ENCODE measurements at regions not wholly inside any gene's neighbourhood (a gene's known extent, or its start where the extent isn't known, plus 50 kb on each side); places are given as distances from the start of the nearest gene placed in this dataset.

- Histone ChIP-seq H3K4me2 (ENCODE audit: extremely low read depth, insufficient read depth, low read length) (no peak overlapping the region), H3K4me3 (replicated peaks in 1 of 4; ENCODE audit: control extremely low read depth in 1 of 4, insufficient read depth in 1 of 4, low read depth in 3 of 4, low read length in 4 of 4) (no peak overlapping the region), H3K27ac (ENCODE audit: insufficient read depth, low read length) (no peak overlapping the region), H3K9me3 (ENCODE audit: control insufficient read depth, insufficient read depth, low read depth, low read length) (no peaks in the 10 kb centered on the region), H2AFZ (ENCODE audit: low read length) (no peak overlapping the region), H3K9ac (ENCODE audit: insufficient read depth, low read length) (no peak overlapping the region), H3K79me2 (ENCODE audit: control insufficient read depth, insufficient read depth, low read length) (no peaks in the 10 kb centered on the region), H4K20me1 (ENCODE audit: control insufficient read depth, extremely low read depth, insufficient read depth, low read length) (no peaks in the 10 kb centered on the region), H3K36me3 (ENCODE audit: control insufficient read depth, insufficient read depth, low read length) (no peaks in the 10 kb centered on the region), H3K4me1 (ENCODE audit: control insufficient read depth, extremely low read depth, insufficient read depth, low read length) (peaks cover 30% of the 10 kb centered on the region), H3K27me3 (ENCODE audit: control insufficient read depth, insufficient read depth, low read length) (no peaks in the 10 kb centered on the region)
- no peak for DNase-seq (ENCODE audit: low read depth in 2 of 2)
- TF ChIP-seq CTCF (conservative IDR thresholded peaks at IDR 0.05 in 1 of 2, IDR thresholded peaks at IDR 0.05 in 1 of 2; ENCODE audit: low read depth in 1 of 2, low read length in 2 of 2): no peak
- no peak for TF ChIP-seq EZH2 (IDR thresholded peaks at IDR 0.05; ENCODE audit: low read length, missing control alignments)
These were observed 50.6 kb upstream of the SMNDC1 start for GRCh38 chr10:110355141-110355831.

GRCh38 chr10:110355922-110356627, 51.4 kb upstream of the SMNDC1 start:
- H3K4me2 ChIP-seq (ENCODE audit: extremely low read depth, insufficient read depth, low read length): no peak overlapping the region
- no peak overlapping the region for H2AFZ ChIP-seq (ENCODE audit: low read length)
- no peak overlapping the region for H3K4me3 ChIP-seq (replicated peaks in 1 of 4; ENCODE audit: control extremely low read depth in 1 of 4, insufficient read depth in 1 of 4, low read depth in 3 of 4, low read length in 4 of 4)
- H3K9ac ChIP-seq (ENCODE audit: insufficient read depth, low read length): no peak overlapping the region
- DNase-seq (ENCODE audit: low read depth in 2 of 2): no peak
- no peaks in the 10 kb centered on the region for H3K27me3 ChIP-seq (ENCODE audit: control insufficient read depth, insufficient read depth, low read length)
- H3K36me3 ChIP-seq (ENCODE audit: control insufficient read depth, insufficient read depth, low read length): no peaks in the 10 kb centered on the region
- peaks cover 30% of the 10 kb centered on the region for H3K4me1 ChIP-seq (ENCODE audit: control insufficient read depth, extremely low read depth, insufficient read depth, low read length)
- H3K27ac ChIP-seq (ENCODE audit: insufficient read depth, low read length): peak overlapping the region; percentile 95
- H4K20me1 ChIP-seq (ENCODE audit: control insufficient read depth, extremely low read depth, insufficient read depth, low read length): no peaks in the 10 kb centered on the region
- no peaks in the 10 kb centered on the region for H3K9me3 ChIP-seq (ENCODE audit: control insufficient read depth, insufficient read depth, low read depth, low read length)
- no peaks in the 10 kb centered on the region for H3K79me2 ChIP-seq (ENCODE audit: control insufficient read depth, insufficient read depth, low read length)
- no peak for TF ChIP-seq CTCF (conservative IDR thresholded peaks at IDR 0.05 in 1 of 2, IDR thresholded peaks at IDR 0.05 in 1 of 2; ENCODE audit: low read depth in 1 of 2, low read length in 2 of 2)
- no peak for TF ChIP-seq EZH2 (IDR thresholded peaks at IDR 0.05; ENCODE audit: low read length, missing control alignments)

- H3K27ac ChIP-seq (ENCODE audit: insufficient read depth, low read length): peak overlapping the region; percentile 95
- no peak overlapping the region for H3K4me3 ChIP-seq (replicated peaks in 1 of 4; ENCODE audit: control extremely low read depth in 1 of 4, insufficient read depth in 1 of 4, low read depth in 3 of 4, low read length in 4 of 4)
- H2AFZ ChIP-seq (ENCODE audit: low read length): no peak overlapping the region
- no peaks in the 10 kb centered on the region for H3K27me3 ChIP-seq (ENCODE audit: control insufficient read depth, insufficient read depth, low read length)
- no peaks in the 10 kb centered on the region for H3K79me2 ChIP-seq (ENCODE audit: control insufficient read depth, insufficient read depth, low read length)
- no peaks in the 10 kb centered on the region for H3K9me3 ChIP-seq (ENCODE audit: control insufficient read depth, insufficient read depth, low read depth, low read length)
- peak overlapping the region; percentile 48 for H3K4me2 ChIP-seq (ENCODE audit: extremely low read depth, insufficient read depth, low read length)
- no peak overlapping the region for H3K9ac ChIP-seq (ENCODE audit: insufficient read depth, low read length)
- TF ChIP-seq CTCF (conservative IDR thresholded peaks at IDR 0.05 in 1 of 2, IDR thresholded peaks at IDR 0.05 in 1 of 2; ENCODE audit: low read depth in 1 of 2, low read length in 2 of 2): no peak
- TF ChIP-seq EZH2 (IDR thresholded peaks at IDR 0.05; ENCODE audit: low read length, missing control alignments): no peak
- H3K36me3 ChIP-seq (ENCODE audit: control insufficient read depth, insufficient read depth, low read length): no peaks in the 10 kb centered on the region
- DNase-seq (ENCODE audit: low read depth in 2 of 2): peak; percentile 91 to 94
- H3K4me1 ChIP-seq (ENCODE audit: control insufficient read depth, extremely low read depth, insufficient read depth, low read length): peaks cover 32% of the 10 kb centered on the region
- H4K20me1 ChIP-seq (ENCODE audit: control insufficient read depth, extremely low read depth, insufficient read depth, low read length): no peaks in the 10 kb centered on the region
These were observed 52.0 kb upstream of the SMNDC1 start for GRCh38 chr10:110356628-110357245.

All from fibroblast of lung (primary cell).